Body of pancreas (tissue), 4 donors: ENCODE measurements at regions not wholly inside any gene's neighbourhood (a gene's known extent, or its start where the extent isn't known, plus 50 kb on each side); places are given as distances from the start of the nearest gene placed in this dataset.

Experiments
- ATAC-seq: fragments of 150-250 bp; one replicate; pipeline ENCODE4 v1.9.1; 2016
- DNase-seq, 4 donors: peaks; one replicate each; pipeline ENCODE4 v3.0.0-alpha.2; 2019
- H3K27ac ChIP-seq, 4 donors: fragments of 200-600 bp; sonication (generic); 1 replicate in 3 of 4; 2 replicates in 1 of 4; pipeline versions ENCODE4 v1.5.1 to v1.6.1; 2016 to 2019; ENCODE audit warnings: mild to moderate bottlenecking in 1 of 4, mixed read lengths in 1 of 4, moderate library complexity in 1 of 4
- H3K27me3 ChIP-seq, 2 donors: fragments of 200-600 bp; sonication (generic); one replicate each; pipeline ENCODE4 v1.6.0; 2016; ENCODE audit warnings: mild to moderate bottlenecking in 1 of 2
- H3K36me3 ChIP-seq, 2 donors: fragments of 200-600 bp; sonication (generic); replicated peaks in 1 of 2; 2 replicates each; pipeline ENCODE4 v1.5.1; 2016; ENCODE audit warnings: low read depth in 2 of 2; ENCODE audit not compliant: insufficient read depth in 1 of 2
- H3K4me1 ChIP-seq: fragments of 200-600 bp; sonication (generic); one replicate; pipeline ENCODE4 v1.6.0; 2016
- H3K4me3 ChIP-seq, 2 donors: fragments of 200-600 bp; sonication (generic); 1 replicate in 1 of 2; 2 replicates in 1 of 2; pipeline ENCODE4 v1.5.1; 2016 to 2019
- H3K9me3 ChIP-seq, 3 donors: fragments of 200-600 bp; sonication (generic); 1 replicate in 2 of 3; 2 replicates in 1 of 3; pipeline ENCODE4 v1.5.1; 2016
- POLR2A ChIP-seq, 3 donors: fragments of 450-650 bp; IDR thresholded peaks; one replicate each; pipeline ENCODE4 v1.6.1; 2016; ENCODE audit warnings: antibody characterized with exemption in 3 of 3, mild to moderate bottlenecking in 2 of 3
- WGBS, 2 donors: methylation state at CpG; one replicate each; pipeline ENCODE4 v1.1.5; 2017; 5-methylcytosine and 5-hydroxymethylcytosine counted together
- intact Hi-C: fragments of 100-400 bp; cut with DNase I; formaldehyde crosslinking; loops from one replicate; pipeline ENCODE4 v1.15.1; 2023
- TF ChIP-seq, protein P1 (sequence below), 7 experiments: fragments of 450-650 bp in 4 of 7; fragments of 200-600 bp in 3 of 7; sonication (generic) in 3 of 7; IDR thresholded peaks; one replicate each; pipeline ENCODE4 v1.5.1; 2016 to 2019; ENCODE audit warnings: antibody characterized with exemption in 7 of 7

GRCh38 chr1:83087851-83088250, 911.1 kb downstream of the TTLL7 start:
- Histone ChIP-seq H3K4me1 (no peaks in the 10 kb centered on the region), H3K27ac (no peak overlapping the region), H3K36me3 (no peaks in the 10 kb centered on the region), H3K4me3 (no peak overlapping the region), H3K9me3 (no peaks in the 10 kb centered on the region), H3K27me3 (no peaks in the 10 kb centered on the region)
- WGBS, 2 donors = 91 to 97% methylated on average over 2 of the region's 2 CpGs
- no peak for TF ChIP-seq POLR2A (IDR thresholded peaks at IDR 0.05)
- TF ChIP-seq, protein P1, sequence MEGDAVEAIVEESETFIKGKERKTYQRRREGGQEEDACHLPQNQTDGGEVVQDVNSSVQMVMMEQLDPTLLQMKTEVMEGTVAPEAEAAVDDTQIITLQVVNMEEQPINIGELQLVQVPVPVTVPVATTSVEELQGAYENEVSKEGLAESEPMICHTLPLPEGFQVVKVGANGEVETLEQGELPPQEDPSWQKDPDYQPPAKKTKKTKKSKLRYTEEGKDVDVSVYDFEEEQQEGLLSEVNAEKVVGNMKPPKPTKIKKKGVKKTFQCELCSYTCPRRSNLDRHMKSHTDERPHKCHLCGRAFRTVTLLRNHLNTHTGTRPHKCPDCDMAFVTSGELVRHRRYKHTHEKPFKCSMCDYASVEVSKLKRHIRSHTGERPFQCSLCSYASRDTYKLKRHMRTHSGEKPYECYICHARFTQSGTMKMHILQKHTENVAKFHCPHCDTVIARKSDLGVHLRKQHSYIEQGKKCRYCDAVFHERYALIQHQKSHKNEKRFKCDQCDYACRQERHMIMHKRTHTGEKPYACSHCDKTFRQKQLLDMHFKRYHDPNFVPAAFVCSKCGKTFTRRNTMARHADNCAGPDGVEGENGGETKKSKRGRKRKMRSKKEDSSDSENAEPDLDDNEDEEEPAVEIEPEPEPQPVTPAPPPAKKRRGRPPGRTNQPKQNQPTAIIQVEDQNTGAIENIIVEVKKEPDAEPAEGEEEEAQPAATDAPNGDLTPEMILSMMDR (IDR thresholded peaks at IDR 0.05) = no peak
- intact Hi-C loops = no loop called here
- ATAC-seq (no peak), DNase-seq (no peak)

- 91 to 92% methylated on average over 6 of the region's 6 CpGs for WGBS, 2 donors
- TF ChIP-seq, protein P1 (IDR thresholded peaks at IDR 0.05) = no peak
- TF ChIP-seq POLR2A (IDR thresholded peaks at IDR 0.05) = no peak
- intact Hi-C loops = no loop called here
Observed at GRCh38 chr1:83086986-83087512, 911.9 kb downstream of the TTLL7 start.

GRCh38 chr1:83086346-83086745, 912.6 kb downstream of the TTLL7 start:
- 40 to 41% methylated on average over 2 of the region's 2 CpGs for WGBS, 2 donors
- H3K27me3 ChIP-seq = no peaks in the 10 kb centered on the region
- H3K36me3 ChIP-seq = no peaks in the 10 kb centered on the region
- H3K4me1 ChIP-seq = no peaks in the 10 kb centered on the region
- intact Hi-C loops = no loop called here
- H3K9me3 ChIP-seq = no peaks in the 10 kb centered on the region
- H3K27ac ChIP-seq = no peak overlapping the region
- ATAC-seq (no peak), DNase-seq (no peak)
- no peak overlapping the region for H3K4me3 ChIP-seq
- TF ChIP-seq POLR2A (IDR thresholded peaks at IDR 0.05) = no peak
- TF ChIP-seq, protein P1 (IDR thresholded peaks at IDR 0.05) = no peak

More at GRCh38 chr1:83086986-83087512, 911.9 kb downstream of the TTLL7 start:
- H3K4me1 ChIP-seq = no peaks in the 10 kb centered on the region
- no peak overlapping the region for H3K27ac ChIP-seq
- DNase-seq (no peak), ATAC-seq (no peak)
- no peaks in the 10 kb centered on the region for H3K36me3 ChIP-seq
- no peaks in the 10 kb centered on the region for H3K27me3 ChIP-seq
- H3K4me3 ChIP-seq = no peak overlapping the region
- H3K9me3 ChIP-seq = no peaks in the 10 kb centered on the region

- no peaks in the 10 kb centered on the region for H3K9me3 ChIP-seq
- no peaks in the 10 kb centered on the region for H3K4me1 ChIP-seq
- no peak overlapping the region for H3K4me3 ChIP-seq
- H3K36me3 ChIP-seq = no peaks in the 10 kb centered on the region
- ATAC-seq (no peak), DNase-seq (no peak)
- TF ChIP-seq POLR2A (IDR thresholded peaks at IDR 0.05) = no peak
- TF ChIP-seq, protein P1 (IDR thresholded peaks at IDR 0.05) = no peak
- 61 to 68% methylated on average over 2 of the region's 2 CpGs for WGBS, 2 donors
- no peaks in the 10 kb centered on the region for H3K27me3 ChIP-seq
- no peak overlapping the region for H3K27ac ChIP-seq
- intact Hi-C loops = no loop called here
Observed at GRCh38 chr1:83083589-83084224, 915.2 kb downstream of the TTLL7 start.

- H3K4me1 ChIP-seq = no peaks in the 10 kb centered on the region
- DNase-seq (no peak), ATAC-seq (no peak)
- H3K27ac ChIP-seq = no peak overlapping the region
- no peaks in the 10 kb centered on the region for H3K36me3 ChIP-seq
- TF ChIP-seq, protein P1 (IDR thresholded peaks at IDR 0.05) = no peak
- no peak for TF ChIP-seq POLR2A (IDR thresholded peaks at IDR 0.05)
- WGBS, 2 donors = 66 to 82% methylated on average over 2 of the region's 2 CpGs
- H3K4me3 ChIP-seq = no peak overlapping the region
- intact Hi-C loops = no loop called here
- no peaks in the 10 kb centered on the region for H3K27me3 ChIP-seq
- H3K9me3 ChIP-seq = no peaks in the 10 kb centered on the region
Observed at GRCh38 chr1:83077411-83077810, 921.5 kb downstream of the TTLL7 start.
